Osteocyte (in vitro differentiated cells): ENCODE measurements at regions not wholly inside any gene's neighbourhood (a gene's known extent, or its start where the extent isn't known, plus 50 kb on each side); places are given as distances from the start of the nearest gene placed in this dataset.

ENCODE experiments used
- DNase-seq: peaks from one replicate; pipeline ENCODE4 v3.0.0; 2021; ENCODE audit warnings: mixed read lengths; ENCODE audit not compliant: unreplicated experiment; ENCODE audit errors: extremely low spot score
- H3K27ac Mint-ChIP-seq: one replicate; pipeline ENCODE4 v1.8.0; 2021; ENCODE audit warnings: mild to moderate bottlenecking, mixed read lengths; ENCODE audit not compliant: unreplicated experiment
- H3K27me3 Mint-ChIP-seq: one replicate; pipeline ENCODE4 v1.8.0; 2021; ENCODE audit warnings: mixed read lengths; ENCODE audit not compliant: unreplicated experiment
- H3K36me3 Mint-ChIP-seq: one replicate; pipeline ENCODE4 v1.8.0; 2021; ENCODE audit warnings: mixed read lengths; ENCODE audit not compliant: unreplicated experiment
- H3K4me1 Mint-ChIP-seq: one replicate; pipeline ENCODE4 v1.8.0; 2021; ENCODE audit warnings: mixed read lengths; ENCODE audit not compliant: unreplicated experiment
- H3K4me3 Mint-ChIP-seq: one replicate; pipeline ENCODE4 v1.8.0; 2021; ENCODE audit warnings: mild to moderate bottlenecking, moderate library complexity, mixed read lengths; ENCODE audit not compliant: unreplicated experiment
- H3K9me3 Mint-ChIP-seq: one replicate; pipeline ENCODE4 v1.8.0; 2021; ENCODE audit warnings: mixed read lengths; ENCODE audit not compliant: unreplicated experiment
- TF ChIP-seq, protein P1 (sequence below): fragments of 200-600 bp; sonication (generic); IDR thresholded peaks from 2 replicates; pipeline ENCODE4 v1.5.0; 2021; ENCODE audit warnings: antibody characterized with exemption, mild to moderate bottlenecking, moderate library complexity

DNA sequence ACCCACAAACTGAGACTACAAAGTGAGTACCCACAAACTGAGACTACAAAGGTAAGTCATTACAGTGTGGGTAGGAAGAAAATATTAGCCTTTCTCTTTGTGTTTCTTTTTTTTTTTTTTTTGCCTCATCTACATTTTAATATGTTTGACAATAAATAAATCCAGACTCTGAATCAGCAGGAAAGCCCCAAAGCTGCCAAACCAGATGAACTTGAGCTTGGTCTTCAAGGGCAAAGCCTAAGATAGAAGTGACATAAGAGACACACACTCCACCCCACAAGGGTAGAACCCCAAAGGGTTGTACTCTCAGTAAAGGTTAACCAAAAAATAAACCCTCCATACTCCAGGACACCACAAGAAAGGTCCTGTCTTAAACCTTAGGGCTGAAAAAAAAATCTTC is 326.8 kb upstream of the ARID1B start:
- H3K4me1 Mint-ChIP-seq: no peaks in the 10 kb centered on the region

DNA sequence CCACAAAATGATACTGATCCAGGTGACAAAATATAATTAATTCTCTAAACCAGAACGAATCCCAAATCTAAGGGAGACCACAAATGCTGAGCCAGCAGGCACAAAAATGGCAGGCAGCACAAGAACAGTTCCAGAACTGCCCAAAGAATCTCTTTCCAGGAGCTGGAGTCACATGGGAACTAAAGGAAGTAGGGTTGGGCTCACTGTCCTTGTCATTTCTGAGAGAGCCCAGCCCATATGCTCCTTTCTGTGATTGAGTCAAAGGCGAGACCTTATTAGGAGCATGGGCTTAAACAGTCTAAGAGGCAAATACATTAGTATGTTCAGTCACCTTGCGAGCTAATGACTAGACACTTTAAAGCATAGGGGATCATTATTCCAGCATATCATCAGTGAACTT is 327.6 kb upstream of the ARID1B start:
- peaks cover 6% of the 10 kb centered on the region for H3K27me3 Mint-ChIP-seq
- H3K9me3 Mint-ChIP-seq: peaks cover 10% of the 10 kb centered on the region
- H3K4me1 Mint-ChIP-seq: no peaks in the 10 kb centered on the region
- no peak for DNase-seq
- TF ChIP-seq, protein P1, sequence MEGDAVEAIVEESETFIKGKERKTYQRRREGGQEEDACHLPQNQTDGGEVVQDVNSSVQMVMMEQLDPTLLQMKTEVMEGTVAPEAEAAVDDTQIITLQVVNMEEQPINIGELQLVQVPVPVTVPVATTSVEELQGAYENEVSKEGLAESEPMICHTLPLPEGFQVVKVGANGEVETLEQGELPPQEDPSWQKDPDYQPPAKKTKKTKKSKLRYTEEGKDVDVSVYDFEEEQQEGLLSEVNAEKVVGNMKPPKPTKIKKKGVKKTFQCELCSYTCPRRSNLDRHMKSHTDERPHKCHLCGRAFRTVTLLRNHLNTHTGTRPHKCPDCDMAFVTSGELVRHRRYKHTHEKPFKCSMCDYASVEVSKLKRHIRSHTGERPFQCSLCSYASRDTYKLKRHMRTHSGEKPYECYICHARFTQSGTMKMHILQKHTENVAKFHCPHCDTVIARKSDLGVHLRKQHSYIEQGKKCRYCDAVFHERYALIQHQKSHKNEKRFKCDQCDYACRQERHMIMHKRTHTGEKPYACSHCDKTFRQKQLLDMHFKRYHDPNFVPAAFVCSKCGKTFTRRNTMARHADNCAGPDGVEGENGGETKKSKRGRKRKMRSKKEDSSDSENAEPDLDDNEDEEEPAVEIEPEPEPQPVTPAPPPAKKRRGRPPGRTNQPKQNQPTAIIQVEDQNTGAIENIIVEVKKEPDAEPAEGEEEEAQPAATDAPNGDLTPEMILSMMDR: no peak
- H3K36me3 Mint-ChIP-seq: no peaks in the 10 kb centered on the region
- no peak overlapping the region for H3K4me3 Mint-ChIP-seq
- H3K27ac Mint-ChIP-seq: no peak overlapping the region

More for the DNA sequence above, 326.8 kb upstream of the ARID1B start:
- Mint-ChIP-seq H3K9me3 (peaks cover 6% of the 10 kb centered on the region), H3K4me3 (no peak overlapping the region), H3K27me3 (peaks cover 3% of the 10 kb centered on the region), H3K36me3 (no peaks in the 10 kb centered on the region), H3K27ac (no peak overlapping the region)
- DNase-seq: no peak
- TF ChIP-seq, protein P1: no peak

DNA sequence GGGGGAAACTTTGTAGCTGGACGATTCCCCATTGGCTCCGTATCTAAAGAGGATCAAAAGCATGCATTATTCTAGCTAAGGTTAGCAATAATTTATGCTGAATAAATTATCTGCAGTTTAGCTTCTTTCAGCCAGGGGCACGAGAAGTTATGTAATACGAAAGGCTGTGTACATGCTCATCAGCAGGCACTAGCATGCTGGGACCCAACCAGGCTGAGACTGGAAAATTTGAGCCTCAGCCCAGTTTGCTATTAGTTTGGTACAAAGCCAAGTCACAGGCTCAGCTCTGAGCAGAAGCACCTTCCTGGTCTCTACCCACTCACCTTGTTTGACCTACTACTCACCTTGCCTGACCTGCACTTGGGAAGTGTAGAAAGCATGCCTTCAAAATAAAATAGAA is 328.1 kb upstream of the ARID1B start:
- H3K4me1 Mint-ChIP-seq: no peaks in the 10 kb centered on the region
- TF ChIP-seq, protein P1: no peak

DNA sequence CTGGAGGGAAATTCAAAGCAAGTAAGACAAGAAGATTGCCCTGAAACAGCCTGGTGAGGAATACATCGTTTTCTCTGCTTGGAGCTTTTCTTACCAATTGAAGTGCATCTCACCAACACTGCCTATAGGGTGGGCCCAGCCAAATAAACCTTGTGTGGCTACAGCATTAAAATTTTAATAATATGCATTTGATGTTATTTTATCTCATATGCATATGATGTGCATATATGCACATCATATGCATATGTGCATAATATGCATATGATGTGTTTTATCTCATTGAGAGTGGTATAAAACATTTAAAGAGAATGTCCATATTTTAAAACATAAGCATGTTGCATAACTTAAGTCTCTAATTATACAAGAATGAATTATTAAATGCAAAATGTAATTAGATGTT is 328.6 kb upstream of the ARID1B start:
- peaks cover 10% of the 10 kb centered on the region for H3K27me3 Mint-ChIP-seq
- no peaks in the 10 kb centered on the region for H3K36me3 Mint-ChIP-seq
- no peak overlapping the region for H3K4me3 Mint-ChIP-seq
- TF ChIP-seq, protein P1: no peak
- H3K4me1 Mint-ChIP-seq: no peaks in the 10 kb centered on the region
- no peak for DNase-seq
- H3K27ac Mint-ChIP-seq: no peak overlapping the region
- peaks cover 14% of the 10 kb centered on the region for H3K9me3 Mint-ChIP-seq

More for the DNA sequence above, 328.1 kb upstream of the ARID1B start:
- no peak for DNase-seq
- Mint-ChIP-seq H3K36me3 (no peaks in the 10 kb centered on the region), H3K27ac (no peak overlapping the region), H3K27me3 (peaks cover 10% of the 10 kb centered on the region), H3K4me3 (no peak overlapping the region), H3K9me3 (peaks cover 14% of the 10 kb centered on the region)

DNA sequence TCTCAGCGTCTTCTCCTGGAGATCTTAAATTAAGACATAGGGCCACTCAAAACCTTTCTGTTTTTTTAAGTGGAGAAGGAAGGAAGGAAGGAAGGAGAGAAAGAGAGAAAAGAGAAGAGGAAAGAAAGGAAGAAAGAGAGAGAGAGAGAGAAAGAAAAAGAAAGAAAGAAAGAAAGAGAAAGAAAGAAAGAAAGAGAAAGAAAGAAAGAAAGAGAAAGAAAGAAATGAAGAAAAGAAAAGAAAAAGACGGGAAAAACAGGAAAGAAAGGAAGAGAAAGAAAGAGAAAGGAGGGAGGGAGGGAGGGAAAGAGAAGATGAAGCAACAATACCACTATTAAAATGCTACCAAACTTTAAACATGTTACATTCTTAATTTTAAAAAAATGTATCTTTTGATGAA is 336.5 kb upstream of the ARID1B start:
- DNase-seq: no peak
- Mint-ChIP-seq H3K4me1 (no peaks in the 10 kb centered on the region), H3K27me3 (peaks cover 7% of the 10 kb centered on the region), H3K27ac (no peak overlapping the region), H3K36me3 (no peaks in the 10 kb centered on the region), H3K4me3 (no peak overlapping the region), H3K9me3 (peaks cover 11% of the 10 kb centered on the region)
- TF ChIP-seq, protein P1: no peak
